GM21717 (cell line): ENCODE measurements at regions not wholly inside any gene's neighbourhood (a gene's known extent, or its start where the extent isn't known, plus 50 kb on each side); places are given as distances from the start of the nearest gene placed in this dataset.

Source experiments
- ATAC-seq: cut with Tn5 transposase; IDR thresholded peaks from one replicate; pipeline ENCODE4 v1.9.1; 2021; ENCODE audit warnings: mild to moderate bottlenecking, moderate library complexity; ENCODE audit not compliant: unreplicated experiment

GRCh38 chr6:145028144-145028818 is 707.0 kb downstream of the EPM2A start:
- peak; percentile 74 for ATAC-seq

- ATAC-seq: no peak
Measured at GRCh38 chr6:145031001-145031400, 704.3 kb downstream of the EPM2A start.

GRCh38 chr6:145031962-145032361 is 703.4 kb downstream of the EPM2A start:
- no peak for ATAC-seq

- ATAC-seq: no peak
Measured at GRCh38 chr6:145032562-145033145, 702.7 kb downstream of the EPM2A start.

GRCh38 chr6:145034664-145035063 is 700.7 kb downstream of the EPM2A start:
- no peak for ATAC-seq

GRCh38 chr6:145036236-145036635 is 699.1 kb downstream of the EPM2A start:
- ATAC-seq: no peak

GRCh38 chr6:145036848-145037567 is 698.3 kb downstream of the EPM2A start:
- ATAC-seq: no peak

GRCh38 chr6:145042559-145042958 is 692.8 kb downstream of the EPM2A start:
- no peak for ATAC-seq

- ATAC-seq: no peak
Measured at GRCh38 chr6:145043926-145044500, 691.3 kb downstream of the EPM2A start.

- ATAC-seq: no peak
Measured at GRCh38 chr6:145044641-145045246, 690.6 kb downstream of the EPM2A start.

GRCh38 chr6:145045582-145045981 is 689.7 kb downstream of the EPM2A start:
- ATAC-seq: no peak

GRCh38 chr6:145047891-145048290 is 687.4 kb downstream of the EPM2A start:
- no peak for ATAC-seq

- no peak for ATAC-seq
Measured at GRCh38 chr6:145051661-145052060, 683.7 kb downstream of the EPM2A start.

- no peak for ATAC-seq
Measured at GRCh38 chr6:145055567-145055966, 679.8 kb downstream of the EPM2A start.

- ATAC-seq: no peak
Measured at GRCh38 chr6:145060714-145061113, 674.6 kb downstream of the EPM2A start.

GRCh38 chr6:145063091-145063490 is 672.2 kb downstream of the EPM2A start:
- ATAC-seq: no peak

- ATAC-seq: no peak
Measured at GRCh38 chr6:145067430-145067829, 667.9 kb downstream of the EPM2A start.

- ATAC-seq: no peak
Measured at GRCh38 chr6:145068577-145068976, 666.7 kb downstream of the EPM2A start.

GRCh38 chr6:145069966-145070365 is 665.4 kb downstream of the EPM2A start:
- no peak for ATAC-seq

- ATAC-seq: no peak
Measured at GRCh38 chr6:145070791-145071190, 664.5 kb downstream of the EPM2A start.

- no peak for ATAC-seq
Measured at GRCh38 chr6:145071836-145072235, 663.5 kb downstream of the EPM2A start.
